GM18909 (cell line): ENCODE measurements at regions not wholly inside any gene's neighbourhood (a gene's known extent, or its start where the extent isn't known, plus 50 kb on each side); places are given as distances from the start of the nearest gene placed in this dataset.
"Not testable (repeated sequence)": the region's sequence is repeated elsewhere in the genome, so short reads cannot be mapped to it uniquely, and the experiment has no call there.

ENCODE experiments used
- ATAC-seq: cut with Tn5 transposase; IDR thresholded peaks from one replicate; pipeline ENCODE4 v1.9.1; 2021; ENCODE audit warnings: mild to moderate bottlenecking; ENCODE audit not compliant: unreplicated experiment, poor library complexity

GRCh38 chr9:30539696-30540095 lies 1844.7 kb upstream of the ACO1 start:
- not testable (repeated sequence) for ATAC-seq

GRCh38 chr9:30574355-30575151 lies 1809.9 kb upstream of the ACO1 start:
- no peak for ATAC-seq

DNA sequence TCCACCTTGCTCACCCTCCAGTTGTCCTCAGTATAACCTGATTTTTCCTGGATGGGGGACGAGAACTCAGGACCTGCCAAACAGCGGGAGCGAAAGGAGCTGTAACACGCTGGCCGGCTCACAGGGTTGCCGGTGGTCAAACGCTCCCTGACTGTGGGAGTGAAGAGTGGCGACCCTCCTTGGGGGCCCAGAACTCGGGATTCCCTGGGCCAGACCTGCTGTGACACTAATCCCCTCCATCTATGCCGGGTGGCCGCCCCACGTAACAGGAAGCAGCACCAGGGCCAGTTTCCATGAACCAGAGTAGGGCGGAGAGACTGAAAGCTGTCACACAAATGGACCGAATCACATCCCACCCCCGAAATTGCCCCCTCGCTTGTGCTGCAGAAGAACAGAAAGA lies 1809.2 kb upstream of the ACO1 start:
- no peak for ATAC-seq

DNA sequence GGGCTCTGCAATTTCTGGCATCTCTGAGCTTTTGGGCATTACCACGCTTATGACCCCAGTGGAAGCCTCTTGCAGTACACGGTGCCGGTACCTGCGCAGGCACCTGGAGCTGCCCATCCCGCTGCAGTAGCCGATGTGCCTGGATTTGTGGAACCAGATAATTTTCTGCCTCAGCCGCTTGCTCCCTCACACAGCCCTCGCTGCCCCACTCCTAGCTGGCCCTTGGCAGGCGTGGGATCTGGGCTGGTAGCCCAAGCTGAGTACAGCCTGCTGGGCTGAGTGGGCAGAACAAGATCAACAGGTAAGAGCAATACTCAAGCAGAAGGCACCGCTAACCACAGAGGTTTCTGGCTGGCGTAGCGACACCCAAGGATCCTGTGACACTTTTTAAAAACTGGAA lies 1808.8 kb upstream of the ACO1 start:
- ATAC-seq: no peak

- no peak for ATAC-seq
These were observed 1804.6 kb upstream of the ACO1 start for GRCh38 chr9:30579810-30580209.

- ATAC-seq: no peak
These were observed 1802.2 kb upstream of the ACO1 start for GRCh38 chr9:30582240-30582639.

- ATAC-seq: no peak
These were observed 1799.9 kb upstream of the ACO1 start for GRCh38 chr9:30584559-30584958.

GRCh38 chr9:30591461-30591860 lies 1793.0 kb upstream of the ACO1 start:
- no peak for ATAC-seq

DNA sequence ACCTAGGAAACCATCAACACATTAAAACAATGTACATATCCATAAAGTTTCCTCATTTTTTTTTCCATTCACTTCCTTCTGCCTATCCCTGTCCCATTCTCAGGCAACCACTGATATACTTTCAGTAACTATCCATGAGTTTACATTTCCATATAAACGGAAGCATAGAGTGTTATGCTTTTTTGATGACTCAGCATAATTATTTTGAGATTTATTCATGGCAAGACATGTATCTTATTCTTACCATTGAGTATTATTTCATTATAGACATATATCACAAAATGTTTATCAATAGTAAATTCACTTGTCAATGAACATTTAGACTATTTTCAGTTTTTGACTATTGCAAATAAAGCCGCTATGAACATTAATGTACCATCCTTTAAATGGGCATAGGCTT lies 1786.8 kb upstream of the ACO1 start:
- ATAC-seq: no peak

- no peak for ATAC-seq
These were observed 1778.5 kb upstream of the ACO1 start for GRCh38 chr9:30605936-30606335.

GRCh38 chr9:30609713-30610112 lies 1774.7 kb upstream of the ACO1 start:
- no peak for ATAC-seq

- ATAC-seq: not testable (repeated sequence)
These were observed 1767.7 kb upstream of the ACO1 start for GRCh38 chr9:30616782-30617181.

GRCh38 chr9:30622561-30622960 lies 1761.9 kb upstream of the ACO1 start:
- no peak for ATAC-seq

- ATAC-seq: no peak
These were observed 1755.4 kb upstream of the ACO1 start for GRCh38 chr9:30628915-30629567.

DNA sequence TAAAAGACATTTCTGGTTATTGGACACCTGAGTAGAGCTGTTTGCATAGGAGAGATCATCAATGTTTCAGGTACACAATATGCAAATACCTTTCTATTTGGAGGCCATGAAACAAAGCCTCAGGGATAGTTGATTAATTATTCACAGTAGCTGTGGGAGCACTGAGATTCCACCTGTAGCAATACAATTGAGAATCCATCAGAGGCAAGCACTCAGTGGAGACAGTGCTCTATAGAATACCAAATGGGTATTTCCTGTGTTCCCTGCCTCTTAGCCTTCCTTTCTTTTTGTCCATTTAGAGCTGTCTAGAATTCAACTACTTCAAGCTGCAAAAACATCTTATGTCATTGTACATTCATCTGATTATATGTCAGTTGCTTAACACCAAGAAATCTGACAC lies 1754.0 kb upstream of the ACO1 start:
- no peak for ATAC-seq

DNA sequence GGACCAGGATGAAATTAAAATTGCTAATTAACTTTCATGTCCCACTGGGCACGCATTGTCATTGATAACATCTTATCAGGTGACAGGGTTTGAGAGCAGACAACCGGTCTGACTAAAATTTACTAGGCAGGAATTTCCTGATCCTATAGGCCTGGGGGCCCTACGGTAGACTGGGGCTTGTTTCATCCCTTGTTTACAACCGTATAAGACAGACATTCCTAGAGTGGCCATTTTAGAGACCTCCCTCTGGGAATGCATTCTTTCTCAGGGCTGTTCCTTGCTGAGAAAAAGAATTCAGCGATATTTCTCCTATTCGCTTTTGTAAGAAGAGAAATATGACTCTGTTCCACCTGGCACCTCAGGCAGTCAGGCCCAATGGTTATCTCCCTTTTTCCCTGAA lies 1737.8 kb upstream of the ACO1 start:
- not testable (repeated sequence) for ATAC-seq

DNA sequence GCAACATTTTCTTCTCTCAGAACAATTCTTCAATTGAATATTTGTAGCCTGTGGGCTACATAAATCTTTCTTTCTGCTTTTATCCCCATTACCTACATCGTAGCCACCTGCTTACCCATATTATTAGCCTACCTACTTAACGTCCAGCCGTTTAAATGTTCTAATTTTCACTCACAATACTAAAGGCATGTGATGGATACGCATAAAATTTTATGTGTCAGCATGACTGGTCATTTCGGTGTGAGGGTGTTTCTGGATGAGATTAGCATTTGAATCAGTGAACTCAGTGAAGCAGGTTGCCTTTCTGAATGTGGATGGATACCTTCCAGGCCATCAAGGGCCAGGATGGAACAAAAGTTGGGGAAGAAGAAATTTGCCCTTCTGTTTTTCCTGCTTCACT lies 1722.5 kb upstream of the ACO1 start:
- no peak for ATAC-seq

GRCh38 chr9:30670805-30671562 lies 1713.5 kb upstream of the ACO1 start:
- no peak for ATAC-seq

GRCh38 chr9:30673132-30673531 lies 1711.3 kb upstream of the ACO1 start:
- ATAC-seq: no peak

GRCh38 chr9:30676651-30677050 lies 1707.8 kb upstream of the ACO1 start:
- no peak for ATAC-seq

DNA sequence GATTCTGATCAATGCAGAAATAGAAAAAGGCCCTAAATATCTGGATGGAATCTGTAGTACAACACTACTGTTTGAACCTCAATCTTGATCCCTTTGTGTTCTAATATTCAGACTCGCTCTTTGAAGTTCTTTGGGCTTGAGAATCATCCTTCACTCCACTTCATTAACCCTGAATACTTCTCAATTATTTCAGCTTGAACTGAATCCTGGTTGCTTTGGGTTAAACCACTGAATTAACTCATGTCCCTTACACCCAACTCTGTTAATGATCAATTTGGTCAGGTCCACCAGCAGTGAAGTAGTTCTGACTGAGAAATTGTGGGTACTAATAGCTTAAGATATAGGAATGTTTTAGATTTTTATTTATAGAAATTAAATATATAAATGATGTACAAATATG lies 1707.2 kb upstream of the ACO1 start:
- no peak for ATAC-seq
